ENCODE measurements at regions not wholly inside any gene's neighbourhood (a gene's known extent, or its start where the extent isn't known, plus 50 kb on each side); places are given as distances from the start of the nearest gene placed in this dataset.

DNA sequence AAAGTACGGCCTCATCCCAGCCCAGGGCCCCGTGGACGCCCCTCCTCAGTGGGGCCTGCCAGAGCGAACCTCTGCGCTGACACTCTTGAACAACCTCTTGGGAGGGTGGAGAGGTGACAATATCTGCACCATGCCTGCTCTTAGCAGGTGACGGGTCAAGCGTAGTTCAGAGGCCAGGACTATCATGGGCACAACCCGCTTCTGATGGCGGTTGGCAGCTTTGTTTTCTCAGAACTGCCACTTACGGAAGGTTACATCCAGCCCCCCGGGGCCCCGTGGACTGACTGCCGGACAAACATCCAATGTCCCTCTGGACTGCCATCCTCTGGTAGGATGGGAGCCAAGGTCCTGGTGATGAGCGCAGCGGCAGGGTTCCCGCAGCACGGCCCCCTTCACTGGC lies 91.1 kb downstream of the TUBA3C start:
- TF ChIP-seq, protein P1, sequence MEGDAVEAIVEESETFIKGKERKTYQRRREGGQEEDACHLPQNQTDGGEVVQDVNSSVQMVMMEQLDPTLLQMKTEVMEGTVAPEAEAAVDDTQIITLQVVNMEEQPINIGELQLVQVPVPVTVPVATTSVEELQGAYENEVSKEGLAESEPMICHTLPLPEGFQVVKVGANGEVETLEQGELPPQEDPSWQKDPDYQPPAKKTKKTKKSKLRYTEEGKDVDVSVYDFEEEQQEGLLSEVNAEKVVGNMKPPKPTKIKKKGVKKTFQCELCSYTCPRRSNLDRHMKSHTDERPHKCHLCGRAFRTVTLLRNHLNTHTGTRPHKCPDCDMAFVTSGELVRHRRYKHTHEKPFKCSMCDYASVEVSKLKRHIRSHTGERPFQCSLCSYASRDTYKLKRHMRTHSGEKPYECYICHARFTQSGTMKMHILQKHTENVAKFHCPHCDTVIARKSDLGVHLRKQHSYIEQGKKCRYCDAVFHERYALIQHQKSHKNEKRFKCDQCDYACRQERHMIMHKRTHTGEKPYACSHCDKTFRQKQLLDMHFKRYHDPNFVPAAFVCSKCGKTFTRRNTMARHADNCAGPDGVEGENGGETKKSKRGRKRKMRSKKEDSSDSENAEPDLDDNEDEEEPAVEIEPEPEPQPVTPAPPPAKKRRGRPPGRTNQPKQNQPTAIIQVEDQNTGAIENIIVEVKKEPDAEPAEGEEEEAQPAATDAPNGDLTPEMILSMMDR (IDR thresholded peaks at IDR 0.05), result no peak
- H3K4me3 Mint-ChIP-seq (ENCODE audit: unreplicated experiment), result no peak overlapping the region
- H3K9me3 Mint-ChIP-seq (ENCODE audit: unreplicated experiment), result peaks cover 29% of the 10 kb centered on the region
- no peak overlapping the region for H3K27ac Mint-ChIP-seq (ENCODE audit: unreplicated experiment)
- H3K27me3 Mint-ChIP-seq (ENCODE audit: unreplicated experiment), result no peaks in the 10 kb centered on the region
- DNase-seq (ENCODE audit: extremely low spot score, unreplicated experiment), result no peak
- no peaks in the 10 kb centered on the region for H3K4me1 Mint-ChIP-seq (ENCODE audit: unreplicated experiment)
- H3K36me3 Mint-ChIP-seq (ENCODE audit: unreplicated experiment), result no peaks in the 10 kb centered on the region

- Mint-ChIP-seq H3K27me3 (ENCODE audit: unreplicated experiment) (no peaks in the 10 kb centered on the region), H3K36me3 (ENCODE audit: unreplicated experiment) (no peaks in the 10 kb centered on the region), H3K4me1 (ENCODE audit: unreplicated experiment) (no peaks in the 10 kb centered on the region), H3K4me3 (ENCODE audit: unreplicated experiment) (no peak overlapping the region), H3K27ac (ENCODE audit: unreplicated experiment) (no peak overlapping the region), H3K9me3 (ENCODE audit: unreplicated experiment) (peaks cover 39% of the 10 kb centered on the region)
- no peak for DNase-seq (ENCODE audit: extremely low spot score, unreplicated experiment)
- TF ChIP-seq, protein P1 (IDR thresholded peaks at IDR 0.05), result no peak
Observed at GRCh38 chr13:19089315-19089714, 92.3 kb downstream of the TUBA3C start.

DNA sequence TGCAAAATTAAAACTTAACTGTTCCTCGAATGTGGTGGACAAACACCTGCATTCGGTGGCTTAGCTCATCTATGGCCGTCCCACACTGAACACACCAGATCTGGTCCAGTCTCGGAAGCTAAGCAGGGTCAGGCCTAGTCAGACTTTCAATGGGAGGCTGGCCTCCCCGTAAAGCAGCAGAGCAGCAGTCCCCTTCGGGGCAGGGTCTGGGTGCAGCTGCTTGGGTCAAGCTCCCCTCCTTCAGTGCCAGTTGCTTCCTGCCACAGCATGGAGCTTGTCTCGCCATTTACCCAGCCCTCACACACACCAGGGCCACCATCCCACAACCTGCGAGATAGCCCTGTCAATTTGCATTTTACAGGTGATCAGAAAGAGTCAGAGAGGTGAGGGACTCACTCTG lies 93.2 kb downstream of the TUBA3C start:
- H3K9me3 Mint-ChIP-seq (ENCODE audit: unreplicated experiment), result peaks cover 34% of the 10 kb centered on the region
- TF ChIP-seq, protein P1 (IDR thresholded peaks at IDR 0.05), result no peak
- no peak for DNase-seq (ENCODE audit: extremely low spot score, unreplicated experiment)
- no peaks in the 10 kb centered on the region for H3K36me3 Mint-ChIP-seq (ENCODE audit: unreplicated experiment)
- no peaks in the 10 kb centered on the region for H3K27me3 Mint-ChIP-seq (ENCODE audit: unreplicated experiment)
- H3K4me3 Mint-ChIP-seq (ENCODE audit: unreplicated experiment), result no peak overlapping the region
- H3K27ac Mint-ChIP-seq (ENCODE audit: unreplicated experiment), result no peak overlapping the region
- no peaks in the 10 kb centered on the region for H3K4me1 Mint-ChIP-seq (ENCODE audit: unreplicated experiment)

GRCh38 chr13:19085876-19086275 lies 95.7 kb downstream of the TUBA3C start:
- H3K4me3 Mint-ChIP-seq (ENCODE audit: unreplicated experiment), result no peak overlapping the region
- DNase-seq (ENCODE audit: extremely low spot score, unreplicated experiment), result no peak
- no peaks in the 10 kb centered on the region for H3K27me3 Mint-ChIP-seq (ENCODE audit: unreplicated experiment)
- TF ChIP-seq, protein P1 (IDR thresholded peaks at IDR 0.05), result no peak
- no peak overlapping the region for H3K27ac Mint-ChIP-seq (ENCODE audit: unreplicated experiment)
- H3K4me1 Mint-ChIP-seq (ENCODE audit: unreplicated experiment), result no peaks in the 10 kb centered on the region
- H3K36me3 Mint-ChIP-seq (ENCODE audit: unreplicated experiment), result no peaks in the 10 kb centered on the region
- peaks cover 51% of the 10 kb centered on the region for H3K9me3 Mint-ChIP-seq (ENCODE audit: unreplicated experiment)

DNA sequence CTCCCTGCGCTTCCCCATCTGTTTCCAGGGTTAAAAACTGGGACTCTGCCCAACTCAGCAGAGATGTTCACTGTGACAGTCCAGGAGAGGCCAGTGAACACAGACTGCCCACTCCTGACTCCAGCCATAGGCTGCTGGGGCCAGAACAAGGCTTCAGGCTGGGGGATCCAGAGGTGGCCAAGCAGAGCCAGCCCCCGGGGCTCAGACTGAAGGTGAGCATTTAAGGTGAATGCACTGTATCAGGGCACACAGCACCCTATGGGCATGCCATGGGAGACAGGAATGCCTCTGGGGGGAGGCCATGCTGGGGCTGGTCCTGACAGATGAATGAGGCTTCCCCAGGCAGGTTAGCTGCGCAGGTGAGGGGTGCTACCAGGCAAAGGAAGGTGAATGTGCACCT lies 96.4 kb downstream of the TUBA3C start:
- Mint-ChIP-seq H3K27me3 (ENCODE audit: unreplicated experiment) (no peaks in the 10 kb centered on the region), H3K9me3 (ENCODE audit: unreplicated experiment) (peaks cover 56% of the 10 kb centered on the region), H3K27ac (ENCODE audit: unreplicated experiment) (no peak overlapping the region), H3K36me3 (ENCODE audit: unreplicated experiment) (no peaks in the 10 kb centered on the region), H3K4me3 (ENCODE audit: unreplicated experiment) (no peak overlapping the region), H3K4me1 (ENCODE audit: unreplicated experiment) (no peaks in the 10 kb centered on the region)
- no peak for DNase-seq (ENCODE audit: extremely low spot score, unreplicated experiment)
- TF ChIP-seq, protein P1 (IDR thresholded peaks at IDR 0.05), result no peak

Measured in osteocyte (in vitro differentiated cells).